ENCODE measurements at regions not wholly inside any gene's neighbourhood (a gene's known extent, or its start where the extent isn't known, plus 50 kb on each side); places are given as distances from the start of the nearest gene placed in this dataset.

- no peak for TF ChIP-seq FOXP2 (optimal IDR thresholded peaks at IDR 0.05; ENCODE audit: control extremely low read depth, extremely low read length, insufficient read depth)
- no peak for TF ChIP-seq EZH2 (IDR thresholded peaks at IDR 0.05)
- TF ChIP-seq POLR2AphosphoS5 (IDR thresholded peaks at IDR 0.05; ENCODE audit: borderline replicate concordance, low read depth, low read length) = no peak
These were observed 993.7 kb downstream of the EFNA5 start for GRCh38 chr5:106677057-106677456.

Data from SK-N-MC (cell line).